ENCODE measurements at regions not wholly inside any gene's neighbourhood (a gene's known extent, or its start where the extent isn't known, plus 50 kb on each side); places are given as distances from the start of the nearest gene placed in this dataset.

DNA sequence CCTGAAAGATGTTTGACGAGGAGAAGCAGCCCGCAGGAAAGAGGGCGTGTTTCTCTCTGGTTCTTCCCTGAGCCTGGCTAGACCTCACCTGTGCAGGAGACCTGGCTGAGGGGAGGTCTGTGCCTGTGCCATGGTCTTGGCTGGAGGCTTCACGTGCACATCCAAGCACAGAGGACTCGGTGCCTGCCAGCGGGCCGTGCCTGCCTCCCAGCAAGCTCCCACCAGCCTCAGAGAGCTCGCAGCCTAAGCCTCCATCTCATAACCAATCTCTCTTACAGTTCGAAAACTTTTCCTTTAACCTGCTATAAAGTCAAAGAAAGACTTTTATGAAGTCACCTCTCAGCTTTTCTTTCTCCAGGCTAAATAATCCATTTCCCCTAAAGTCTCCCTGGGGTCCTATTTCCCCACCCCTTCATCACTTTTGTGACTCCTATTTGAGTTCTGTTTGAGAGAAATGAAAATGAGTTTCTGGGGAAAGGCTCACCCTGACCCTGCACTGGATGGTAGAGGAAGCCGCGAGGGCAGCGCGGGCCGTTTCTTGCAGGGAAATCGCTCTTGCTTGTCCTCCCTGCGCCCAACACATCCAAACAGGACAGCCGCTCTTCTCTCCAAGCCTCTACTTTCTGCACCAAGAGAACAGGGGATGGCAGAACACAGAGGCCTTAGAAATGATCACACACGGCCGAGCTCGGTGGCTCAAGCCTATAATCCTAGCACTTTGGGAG lies 521.0 kb downstream of the SOX11 start:
- DNase-seq: no peak

DNA sequence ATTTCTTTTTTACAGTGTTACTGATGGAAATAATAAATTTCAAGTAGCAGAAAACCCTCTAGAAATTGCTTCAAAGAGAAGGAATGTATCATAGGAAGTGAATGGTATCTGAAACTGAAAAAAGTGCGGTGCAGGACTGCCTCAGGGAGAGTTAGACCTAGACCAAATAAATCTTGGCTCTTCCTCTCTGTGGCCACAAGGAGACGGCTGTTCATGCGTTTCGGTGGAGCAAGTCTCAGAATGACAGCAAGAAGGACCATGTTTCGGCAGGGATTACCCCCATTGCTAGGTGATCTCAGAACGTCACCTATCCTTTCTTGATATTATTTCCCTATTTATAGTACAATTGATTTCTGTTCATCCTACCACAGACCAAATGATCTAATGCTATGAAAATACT lies 522.3 kb downstream of the SOX11 start:
- no peak for DNase-seq

DNA sequence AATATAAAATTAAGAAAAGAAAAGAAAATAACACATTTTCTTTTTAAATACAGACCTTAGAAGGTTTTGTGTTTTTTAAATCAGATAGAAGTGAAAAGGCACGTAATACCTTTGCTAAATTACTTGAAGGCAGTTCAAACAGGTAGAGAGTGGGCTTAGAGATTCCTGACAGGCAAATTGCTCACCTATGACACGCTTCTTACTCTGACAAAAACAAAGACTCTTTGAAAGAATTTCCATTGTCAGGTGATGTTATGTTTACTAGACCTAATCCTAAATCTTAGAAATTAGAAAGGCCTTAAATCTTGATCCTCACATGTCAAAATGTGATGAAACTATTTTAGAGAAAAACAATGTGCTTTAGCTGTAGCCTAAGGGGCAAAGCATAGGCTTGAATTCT lies 522.9 kb downstream of the SOX11 start:
- DNase-seq: no peak

DNA sequence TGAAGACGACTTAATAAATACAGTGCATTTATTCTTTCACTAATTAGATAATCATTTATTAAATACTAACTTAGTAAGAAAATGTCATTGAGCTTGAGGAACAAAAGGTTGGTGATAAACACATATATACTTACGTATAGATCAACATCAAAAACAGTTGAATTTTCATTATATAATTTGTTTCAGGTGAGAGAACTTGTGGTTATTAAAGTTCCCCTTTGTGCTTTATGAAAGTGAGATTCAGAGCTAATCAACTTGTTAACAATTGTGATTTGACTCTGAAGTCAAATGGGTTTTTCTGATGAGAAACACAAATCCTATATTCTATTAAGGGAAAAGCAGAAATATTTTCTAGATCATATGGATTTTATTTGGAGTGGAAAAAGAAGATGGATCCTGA lies 524.0 kb downstream of the SOX11 start:
- no peak for DNase-seq

DNA sequence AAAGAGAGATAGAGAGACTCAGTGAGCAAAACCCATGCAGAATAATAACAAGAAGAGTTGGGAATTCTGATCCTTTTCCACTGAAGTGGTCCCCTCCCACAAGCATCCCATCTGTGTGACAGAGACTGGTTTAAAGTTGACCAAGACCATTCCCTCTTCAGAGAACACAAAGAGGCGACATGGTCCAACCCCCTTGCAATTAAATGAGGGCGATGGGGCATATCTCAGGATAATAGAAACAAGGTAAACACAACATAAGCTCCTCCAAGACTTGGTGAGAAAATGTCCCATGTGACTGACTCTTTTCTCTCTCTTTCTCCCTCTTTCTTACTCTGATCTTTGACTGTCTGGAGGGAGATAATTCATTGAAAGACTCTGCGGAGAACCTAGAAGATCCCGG lies 526.7 kb downstream of the SOX11 start:
- no peak for DNase-seq

DNA sequence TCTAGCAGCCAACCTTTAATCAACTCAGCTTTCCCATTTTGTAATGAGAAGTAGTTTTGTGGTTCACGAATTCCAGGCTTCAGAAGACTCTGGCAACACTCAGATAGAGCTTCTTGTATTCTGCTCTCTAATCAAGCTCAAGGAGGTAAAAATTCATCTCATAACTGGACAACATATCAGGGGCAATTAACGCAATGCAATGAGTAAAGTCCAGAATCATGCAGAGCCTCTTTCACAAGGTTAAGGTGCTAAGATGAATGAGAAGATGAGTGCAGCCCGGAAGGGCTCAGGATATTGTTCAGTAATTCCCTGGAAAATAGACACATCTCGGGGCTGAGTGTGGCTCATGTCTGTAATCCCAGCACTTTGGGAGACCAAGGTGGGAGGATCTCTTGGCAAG lies 527.7 kb downstream of the SOX11 start:
- DNase-seq: no peak

DNA sequence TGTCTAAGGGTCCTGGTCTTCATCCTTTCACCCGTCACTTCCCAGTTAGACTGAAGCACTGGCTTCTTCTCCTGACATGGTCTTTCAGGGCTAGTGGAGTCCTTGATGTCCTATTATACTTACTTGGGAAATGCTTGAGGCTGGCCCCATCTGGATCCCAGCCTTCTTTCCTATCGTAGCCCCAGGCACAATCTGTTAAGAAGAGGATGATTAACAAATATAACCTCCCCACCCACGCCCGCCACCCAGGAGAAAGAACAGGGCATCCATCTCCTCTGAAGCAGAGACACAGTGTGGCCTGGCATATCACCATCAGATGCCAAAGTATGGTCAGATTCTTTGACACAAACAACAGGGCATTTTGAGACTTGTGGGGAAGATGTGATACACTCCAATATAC lies 530.1 kb downstream of the SOX11 start:
- DNase-seq: no peak

DNA sequence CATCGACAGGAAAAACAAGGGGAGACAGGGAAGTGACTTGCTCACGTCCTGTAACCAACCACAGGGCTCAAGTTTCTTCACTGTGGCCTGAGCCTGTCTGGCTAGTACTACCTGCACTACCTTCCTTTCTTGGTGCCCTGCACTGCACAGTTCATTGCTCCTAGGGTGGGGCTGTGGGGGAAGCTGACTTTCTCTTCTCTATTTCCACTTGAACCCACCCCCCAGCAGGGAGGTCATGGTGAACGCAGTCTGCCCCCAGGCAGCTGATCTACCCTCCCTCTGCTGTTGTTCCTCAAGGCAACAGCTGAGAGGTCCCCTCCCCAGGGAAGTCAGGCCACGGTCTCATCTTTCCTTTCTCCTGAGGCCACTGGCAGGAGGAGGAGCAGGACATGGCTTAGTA lies 532.1 kb downstream of the SOX11 start:
- no peak for DNase-seq

DNA sequence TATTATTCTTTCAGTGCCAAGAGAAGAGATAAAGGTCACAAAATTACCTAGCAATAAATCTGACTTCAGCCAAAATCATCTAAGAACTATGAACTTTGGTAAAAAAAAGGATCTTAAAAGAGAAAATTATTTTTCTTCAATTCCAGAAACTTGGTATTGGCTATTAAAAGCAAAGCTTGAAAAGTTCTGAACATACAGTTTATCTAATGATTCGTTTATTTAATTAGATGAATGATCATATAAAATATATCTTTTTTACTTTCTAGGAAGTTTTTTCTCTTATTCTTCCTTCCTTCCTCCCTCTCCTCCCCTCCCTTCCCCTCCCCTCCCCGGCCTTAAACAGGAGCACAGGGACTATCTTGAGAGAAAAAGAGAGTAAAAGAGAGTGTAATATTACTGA lies 536.1 kb downstream of the SOX11 start:
- DNase-seq: no peak

DNA sequence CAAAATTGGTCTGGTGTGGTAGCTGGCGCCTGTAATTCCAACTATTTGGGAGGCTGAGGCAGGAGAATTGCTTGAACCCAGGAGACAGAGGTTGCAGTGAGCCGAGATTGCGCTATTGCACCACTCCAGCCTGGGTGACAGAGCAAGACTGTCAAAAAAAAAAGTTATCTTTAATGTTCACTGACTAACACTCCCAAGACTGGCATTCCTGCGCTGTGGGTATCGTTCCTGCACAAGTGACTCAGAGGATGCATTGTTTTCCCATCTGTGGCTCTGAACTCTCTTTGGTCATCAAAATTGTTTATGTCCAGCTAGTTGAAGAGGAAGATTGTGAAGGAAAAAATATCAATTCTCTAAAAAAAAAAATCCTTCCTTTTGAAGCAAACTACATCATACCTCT lies 539.0 kb downstream of the SOX11 start:
- DNase-seq: no peak

DNA sequence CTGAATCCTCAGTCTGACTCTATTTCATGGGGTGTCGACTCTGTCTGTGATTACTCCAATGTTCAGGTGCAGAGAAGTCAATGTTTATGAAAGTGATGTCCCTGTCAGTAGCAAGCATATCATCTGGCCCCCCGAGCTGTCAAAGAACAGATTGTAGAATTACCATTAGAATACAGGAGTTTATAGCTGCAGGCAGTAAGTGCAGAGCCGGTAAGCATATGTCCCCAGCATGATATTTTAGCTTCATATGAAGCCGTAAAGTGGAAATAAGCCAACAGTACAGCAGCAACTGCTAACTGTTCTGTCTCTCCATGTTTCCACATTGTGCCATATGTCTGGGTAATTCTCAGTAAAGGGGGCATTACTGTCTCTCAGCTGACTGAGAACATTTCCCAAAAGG lies 541.8 kb downstream of the SOX11 start:
- DNase-seq: no peak

DNA sequence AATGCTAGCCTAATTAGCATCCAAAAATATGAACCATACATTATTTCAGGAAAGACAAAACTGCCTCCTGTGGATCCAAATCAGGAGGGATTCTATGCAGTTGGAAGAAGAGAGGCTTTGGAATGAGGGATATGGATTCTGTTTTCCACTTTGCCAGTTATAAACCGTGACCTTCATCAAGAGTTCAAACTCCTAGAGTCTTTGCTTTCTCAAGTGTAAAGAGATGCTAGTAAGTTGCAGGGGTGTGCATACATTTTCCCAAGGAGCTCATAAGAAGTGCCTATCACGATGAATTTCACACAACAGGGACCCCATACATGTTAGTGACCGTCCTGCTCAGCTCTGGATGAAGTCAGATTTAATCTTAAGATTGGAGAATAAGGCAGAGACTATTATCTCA lies 542.5 kb downstream of the SOX11 start:
- no peak for DNase-seq

DNA sequence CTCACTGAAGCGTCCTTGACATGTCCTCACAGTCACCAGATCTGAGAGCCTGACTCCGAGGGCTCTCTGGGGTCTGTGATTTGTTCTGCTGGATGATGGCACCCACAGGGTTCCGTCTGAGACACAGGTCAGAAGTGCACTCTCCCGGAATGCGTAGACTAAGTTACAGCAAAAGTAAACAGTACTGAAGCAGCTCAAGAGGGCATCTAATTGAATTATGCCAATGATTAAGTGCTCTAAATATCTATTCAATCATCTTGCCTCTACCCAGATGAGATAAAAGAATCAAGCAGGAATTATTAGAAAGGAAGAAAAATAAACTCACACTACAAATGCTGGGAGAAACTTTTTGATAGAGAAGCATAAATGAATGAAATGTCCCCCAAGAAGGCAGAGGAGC lies 544.1 kb downstream of the SOX11 start:
- DNase-seq: no peak

DNA sequence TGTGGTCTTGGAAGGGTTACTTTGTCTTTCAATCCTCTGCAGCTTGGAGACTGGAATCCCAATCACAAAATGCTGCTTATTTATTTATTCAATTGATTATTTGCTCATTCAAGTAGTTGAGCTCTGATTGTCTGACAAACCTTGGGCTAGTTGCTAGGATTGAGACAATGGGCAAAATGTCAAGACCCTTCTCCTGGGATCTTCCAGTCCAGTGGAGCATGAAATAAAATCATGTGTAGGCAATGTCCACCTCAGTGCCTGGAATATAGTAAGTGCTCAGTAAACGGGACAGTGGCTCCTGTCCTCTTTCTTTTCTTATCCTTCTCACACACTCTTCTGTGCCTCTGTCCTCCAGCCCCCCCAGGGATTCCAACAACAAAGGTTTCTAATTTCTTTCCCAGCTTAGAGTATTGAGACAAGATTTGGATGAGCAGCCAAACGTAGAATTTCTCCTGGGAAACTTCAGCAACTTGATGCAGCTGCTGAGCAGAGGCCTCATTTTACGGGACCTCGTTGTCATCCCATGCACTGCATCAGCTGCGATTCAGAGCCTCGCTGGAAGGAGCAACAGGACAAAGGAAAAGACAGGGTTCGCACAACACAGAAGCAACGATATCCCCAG lies 545.0 kb downstream of the SOX11 start:
- no peak for DNase-seq

DNA sequence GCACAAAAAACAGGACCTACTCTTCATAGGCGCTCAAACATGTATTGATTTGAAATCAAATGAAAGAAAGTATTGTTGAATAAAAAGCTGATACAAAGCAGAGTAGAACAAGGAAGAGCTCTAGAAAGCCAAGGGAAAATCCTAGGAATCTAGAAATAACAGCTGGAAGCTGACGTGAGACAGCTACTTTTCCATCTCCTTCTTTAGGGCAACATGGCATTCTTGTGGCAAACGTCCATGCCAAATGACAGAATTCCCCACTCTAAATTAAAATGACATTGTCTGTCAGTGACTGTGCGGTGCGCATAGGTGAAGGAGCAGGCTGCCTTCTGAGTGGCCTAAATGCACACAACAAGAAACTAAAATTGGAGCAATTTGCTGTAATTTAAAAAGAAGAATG lies 557.4 kb downstream of the SOX11 start:
- no peak for DNase-seq

DNA sequence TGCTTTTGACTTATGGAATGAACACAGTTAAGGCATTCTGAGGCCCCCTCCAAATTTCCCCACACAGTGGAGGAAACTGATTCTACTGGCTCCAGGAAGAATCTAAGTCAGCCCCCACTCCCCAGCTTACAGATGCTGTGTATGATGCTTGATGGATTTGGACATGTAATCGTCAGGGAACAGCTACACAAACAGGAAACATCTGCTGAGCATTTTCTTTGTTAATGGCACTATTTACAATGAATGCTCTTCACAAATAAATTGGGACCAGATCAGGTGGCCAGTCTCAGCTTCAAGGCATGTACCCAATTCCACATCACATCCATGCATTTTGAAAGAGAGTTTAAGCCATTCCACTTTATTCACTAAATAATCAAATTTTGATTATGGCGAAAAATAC lies 562.3 kb downstream of the SOX11 start:
- DNase-seq: peak; percentile 65

DNA sequence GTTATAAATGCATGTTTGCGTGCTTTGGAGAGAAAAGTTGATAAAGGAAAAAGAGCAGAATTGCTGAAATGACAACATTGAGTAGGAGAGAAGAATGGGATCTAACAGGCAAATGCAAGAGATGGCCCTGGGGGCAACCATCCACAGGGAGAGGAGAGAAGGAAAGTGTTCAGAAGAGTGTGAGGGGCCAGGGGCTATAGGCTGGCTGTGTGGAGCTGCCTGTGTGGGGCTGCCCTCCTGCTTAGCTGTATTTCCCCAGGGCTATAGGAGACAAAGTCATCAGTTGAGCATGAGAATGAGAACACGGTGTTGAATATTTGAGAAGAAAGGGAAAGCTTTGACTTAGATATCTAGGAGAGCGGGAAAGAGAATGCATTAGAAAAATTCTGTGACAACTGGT lies 572.0 kb downstream of the SOX11 start:
- DNase-seq: no peak

DNA sequence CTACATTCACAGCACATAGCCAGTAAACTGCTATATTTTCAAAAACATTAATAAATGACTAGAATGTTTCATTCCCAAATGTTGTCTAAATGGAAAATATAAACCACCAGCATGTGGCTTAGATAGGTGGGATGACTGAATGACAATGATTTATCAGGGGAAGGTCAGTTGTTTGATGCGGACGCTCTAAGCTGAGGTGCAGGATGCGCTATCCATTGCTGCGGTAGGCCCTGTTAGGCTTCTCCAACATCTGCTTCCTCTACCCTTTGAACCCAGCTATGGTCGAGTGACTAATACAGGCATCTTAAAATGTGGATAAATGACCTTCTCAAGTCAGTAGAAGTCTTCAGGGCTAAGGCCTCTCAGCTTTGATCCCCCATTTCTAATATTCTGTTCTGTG lies 584.2 kb downstream of the CMPK2 start:
- DNase-seq: no peak

DNA sequence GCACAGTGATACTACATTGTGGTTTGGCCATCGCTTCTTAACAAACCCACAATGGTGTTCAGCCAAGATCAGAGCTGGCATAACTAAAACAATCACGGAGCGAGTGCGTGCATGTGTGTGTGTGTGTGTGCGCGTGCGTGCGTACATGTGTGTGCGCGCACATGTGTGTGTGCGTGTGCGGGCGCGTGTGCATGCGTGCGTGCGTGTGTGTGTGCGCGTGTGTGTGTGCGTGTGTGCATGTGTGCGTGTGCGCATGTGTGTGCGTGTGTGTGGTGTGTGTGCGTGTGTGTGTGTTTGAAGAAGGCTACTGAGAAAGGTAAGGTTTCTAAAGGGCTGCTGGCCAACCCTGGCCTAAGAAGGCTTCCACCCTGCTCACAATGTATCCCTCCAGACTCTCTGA lies 582.4 kb downstream of the CMPK2 start:
- no peak for DNase-seq

DNA sequence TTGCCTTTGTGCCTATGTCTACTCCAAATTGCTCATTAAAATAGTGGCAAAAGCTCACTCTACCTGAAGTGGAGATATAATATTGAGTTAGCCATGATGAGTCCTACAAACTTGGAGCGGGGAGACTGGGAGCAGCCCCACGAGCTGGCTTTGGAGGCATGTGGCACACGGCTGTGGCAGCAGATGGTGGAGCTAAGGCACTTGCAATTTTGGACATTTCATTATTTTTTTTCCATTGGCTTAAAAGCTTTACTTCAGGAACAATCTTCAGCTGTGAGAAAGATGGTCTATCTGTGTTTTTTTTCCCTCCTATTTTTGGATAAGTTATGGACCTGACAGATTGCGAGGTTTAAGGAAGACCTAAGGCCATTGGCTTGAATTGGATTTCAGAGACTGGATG lies 578.3 kb downstream of the CMPK2 start:
- DNase-seq: no peak

DNA sequence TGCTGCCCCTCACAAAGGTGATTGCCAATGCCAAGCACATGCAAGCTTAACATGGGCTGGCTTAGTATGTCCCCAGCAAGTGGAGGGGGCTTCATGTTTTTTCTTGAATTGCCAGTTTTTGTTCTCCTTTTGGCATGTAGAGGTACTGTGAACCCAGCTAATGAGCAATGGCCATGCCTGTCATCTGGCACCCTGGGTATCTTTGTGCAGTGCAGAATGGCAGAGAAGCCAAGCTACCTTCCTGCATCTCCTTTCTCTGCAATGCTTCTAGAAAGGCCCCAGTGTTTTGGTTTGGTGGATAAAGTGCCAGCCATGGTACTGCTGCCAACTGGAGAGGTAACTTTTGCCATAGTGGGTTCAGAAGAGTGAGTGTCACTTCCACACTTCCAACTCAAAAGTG lies 576.9 kb downstream of the CMPK2 start:
- no peak for DNase-seq

DNA sequence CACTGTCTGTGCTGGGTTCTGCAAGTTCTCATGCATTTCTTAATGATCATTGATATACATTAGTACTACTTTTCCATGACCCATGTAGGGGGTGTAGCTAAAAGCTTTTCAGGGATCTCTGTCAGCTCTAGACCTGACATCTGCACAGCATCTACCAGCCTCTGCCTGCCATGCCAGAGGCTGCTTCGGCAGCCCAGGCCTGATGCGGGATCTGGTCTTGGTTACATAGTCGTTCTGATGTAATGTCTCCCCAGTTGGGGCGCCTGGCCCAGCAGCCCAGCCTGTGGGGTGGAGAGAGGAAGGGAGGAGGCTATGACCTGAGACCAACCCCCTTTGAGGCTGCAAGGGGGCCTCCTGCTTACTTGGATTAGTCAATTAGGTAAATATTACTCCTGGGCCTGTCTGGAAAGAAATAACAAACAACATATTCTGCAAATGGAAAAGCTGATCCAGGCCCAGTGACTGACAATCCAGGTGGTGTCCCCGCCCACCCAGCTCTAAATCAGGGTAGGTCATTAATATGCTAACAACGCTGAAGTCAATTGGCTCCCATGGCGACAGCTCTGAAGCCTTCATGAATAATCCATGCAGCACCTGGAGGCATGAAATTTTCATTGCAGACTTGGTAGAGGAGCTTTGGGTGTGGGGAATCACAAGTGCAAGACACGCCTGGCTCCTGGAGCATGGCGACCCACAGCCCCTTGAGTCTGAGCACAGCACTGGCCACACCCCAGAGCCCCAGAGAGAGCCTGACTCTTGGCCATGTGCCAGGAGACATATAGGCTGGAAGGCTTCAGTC lies 575.3 kb downstream of the CMPK2 start:
- no peak for DNase-seq

DNA sequence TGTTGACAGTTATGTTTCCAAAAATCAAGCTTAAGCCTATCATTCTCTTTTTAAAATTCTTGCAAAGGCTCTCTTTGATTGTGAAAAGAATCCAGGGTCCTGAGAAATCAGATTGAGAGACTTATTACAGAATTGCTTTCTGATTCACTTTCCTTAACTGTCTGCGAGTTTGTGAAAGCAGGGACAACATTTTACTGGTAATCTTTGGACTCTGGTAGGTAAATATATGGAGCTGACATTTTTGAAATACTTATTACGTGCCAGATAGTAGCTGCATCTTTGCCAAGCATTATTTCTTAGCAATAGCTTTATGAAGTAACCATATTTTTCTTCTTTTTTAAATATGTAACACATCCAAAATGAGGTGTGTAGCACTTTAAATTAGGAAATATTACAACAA lies 570.9 kb downstream of the CMPK2 start:
- no peak for DNase-seq

DNA sequence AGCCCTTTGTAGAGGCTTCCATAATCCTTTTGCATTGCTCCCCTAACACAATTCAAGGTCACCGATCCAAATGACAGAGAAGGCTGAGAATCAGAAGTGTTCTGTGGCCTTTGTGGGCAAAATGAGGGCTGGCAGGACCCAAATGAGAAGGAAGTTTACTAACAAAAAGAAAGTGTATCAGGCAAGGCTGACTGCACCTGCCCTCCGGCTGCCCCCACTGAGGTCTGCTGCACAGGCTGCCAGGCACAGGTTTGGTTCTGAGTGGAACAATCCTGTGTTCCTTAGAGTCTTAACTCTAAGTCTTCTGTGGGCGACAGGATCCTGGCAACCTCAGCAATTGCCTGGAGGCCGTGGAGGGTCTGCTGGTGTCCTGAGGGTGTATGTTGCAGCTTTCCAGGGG lies 568.5 kb downstream of the CMPK2 start:
- DNase-seq: no peak
